ENCODE measurements at regions not wholly inside any gene's neighbourhood (a gene's known extent, or its start where the extent isn't known, plus 50 kb on each side); places are given as distances from the start of the nearest gene placed in this dataset.

DNA sequence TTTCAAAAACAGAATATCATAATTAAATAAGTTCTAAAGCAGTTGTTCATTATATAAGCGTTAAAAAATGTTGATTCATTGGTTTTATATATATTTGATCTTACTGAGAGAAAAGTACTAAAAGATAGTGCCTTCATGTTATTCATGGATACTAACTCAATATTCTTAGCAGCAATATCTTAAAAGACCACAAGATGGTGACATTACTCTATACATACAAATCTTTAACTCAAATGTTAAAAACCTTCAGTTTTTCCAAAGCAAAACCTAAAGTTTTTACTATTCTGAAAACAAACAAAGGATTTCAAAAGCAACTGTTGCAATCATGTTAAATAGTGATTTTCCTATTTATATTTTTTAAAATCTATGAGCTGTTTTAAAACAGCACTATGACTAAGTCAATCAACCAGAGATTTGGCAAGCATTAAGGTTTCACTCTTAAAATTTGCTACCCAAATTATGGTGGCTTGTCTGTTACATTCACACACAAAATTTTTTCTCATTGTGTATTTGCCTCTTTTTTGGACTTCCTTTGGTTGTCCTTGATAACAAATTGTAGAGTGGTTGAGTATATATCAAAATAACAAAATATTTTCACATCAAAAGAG is 50.1 kb upstream of the RERGL start:
- ATAC-seq (no peak), DNase-seq (ENCODE audit: low spot score in 2 of 2) (no peak)
- no peaks in the 10 kb centered on the region for H3K9me3 Mint-ChIP-seq
- H3K36me3 Mint-ChIP-seq = no peaks in the 10 kb centered on the region
- H3K27ac Mint-ChIP-seq = no peak overlapping the region
